ENCODE measurements at regions not wholly inside any gene's neighbourhood (a gene's known extent, or its start where the extent isn't known, plus 50 kb on each side); places are given as distances from the start of the nearest gene placed in this dataset.

DNA sequence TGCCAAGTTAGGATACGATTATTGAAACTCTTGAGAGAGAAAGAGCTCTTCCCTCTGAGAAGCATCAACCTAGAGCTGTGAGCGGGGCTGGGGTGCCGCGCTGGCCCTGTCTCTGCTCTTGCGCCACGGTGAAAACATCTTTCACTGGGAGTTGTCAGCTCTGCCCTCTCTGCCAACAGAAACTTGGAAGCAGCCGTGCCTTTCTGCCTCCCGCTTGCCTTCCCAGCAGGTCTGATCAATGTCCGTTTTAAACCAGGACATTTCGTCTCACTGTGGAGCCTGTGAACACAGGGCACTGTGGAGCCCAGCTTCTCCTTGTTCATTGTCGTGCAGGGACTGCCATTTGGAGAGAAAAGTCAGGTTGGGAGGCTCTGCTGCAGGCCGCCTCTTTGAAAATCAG, 249.2 kb upstream of the PMEPA1 start:
- TF ChIP-seq, protein P1, sequence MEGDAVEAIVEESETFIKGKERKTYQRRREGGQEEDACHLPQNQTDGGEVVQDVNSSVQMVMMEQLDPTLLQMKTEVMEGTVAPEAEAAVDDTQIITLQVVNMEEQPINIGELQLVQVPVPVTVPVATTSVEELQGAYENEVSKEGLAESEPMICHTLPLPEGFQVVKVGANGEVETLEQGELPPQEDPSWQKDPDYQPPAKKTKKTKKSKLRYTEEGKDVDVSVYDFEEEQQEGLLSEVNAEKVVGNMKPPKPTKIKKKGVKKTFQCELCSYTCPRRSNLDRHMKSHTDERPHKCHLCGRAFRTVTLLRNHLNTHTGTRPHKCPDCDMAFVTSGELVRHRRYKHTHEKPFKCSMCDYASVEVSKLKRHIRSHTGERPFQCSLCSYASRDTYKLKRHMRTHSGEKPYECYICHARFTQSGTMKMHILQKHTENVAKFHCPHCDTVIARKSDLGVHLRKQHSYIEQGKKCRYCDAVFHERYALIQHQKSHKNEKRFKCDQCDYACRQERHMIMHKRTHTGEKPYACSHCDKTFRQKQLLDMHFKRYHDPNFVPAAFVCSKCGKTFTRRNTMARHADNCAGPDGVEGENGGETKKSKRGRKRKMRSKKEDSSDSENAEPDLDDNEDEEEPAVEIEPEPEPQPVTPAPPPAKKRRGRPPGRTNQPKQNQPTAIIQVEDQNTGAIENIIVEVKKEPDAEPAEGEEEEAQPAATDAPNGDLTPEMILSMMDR (IDR thresholded peaks at IDR 0.05), result no peak
- TF ChIP-seq POLR2A (IDR thresholded peaks at IDR 0.05), result no peak

All from esophagus squamous epithelium (tissue), 4 donors.